RWPE1 (cell line): ENCODE measurements at regions not wholly inside any gene's neighbourhood (a gene's known extent, or its start where the extent isn't known, plus 50 kb on each side); places are given as distances from the start of the nearest gene placed in this dataset.
"Not testable (repeated sequence)": the region's sequence is repeated elsewhere in the genome, so short reads cannot be mapped to it uniquely, and the experiment has no call there.

ENCODE experiments used
- CTCF ChIA-PET: fragments of 350-600 bp; sonication (Branson Sonifier 250); formaldehyde crosslinking; extraction: SDS; loops from one replicate; lab custom pipeline; 2021; lab: Yijun Ruan, JAX
- POLR2A ChIA-PET: fragments of 400-600 bp; formaldehyde crosslinking; extraction: SDS; loops from one replicate; lab custom pipeline; 2020; ENCODE audit warnings: antibody characterized with exemption; ENCODE audit not compliant: low non-redundant PET; lab: Yijun Ruan, JAX
- DNase-seq: peaks from one replicate; pipeline ENCODE4 v3.0.0; 2012; ENCODE audit warnings: low spot score
- H3K27ac ChIP-seq: fragments of 450-650 bp; 2 replicates; pipeline ENCODE4 v1.5.1; 2017
- TF ChIP-seq, protein P1 (sequence below): fragments of 450-650 bp; conservative IDR thresholded peaks from 2 replicates; pipeline ENCODE4 v1.5.1; 2017; ENCODE audit warnings: low read depth, mild to moderate bottlenecking

DNA sequence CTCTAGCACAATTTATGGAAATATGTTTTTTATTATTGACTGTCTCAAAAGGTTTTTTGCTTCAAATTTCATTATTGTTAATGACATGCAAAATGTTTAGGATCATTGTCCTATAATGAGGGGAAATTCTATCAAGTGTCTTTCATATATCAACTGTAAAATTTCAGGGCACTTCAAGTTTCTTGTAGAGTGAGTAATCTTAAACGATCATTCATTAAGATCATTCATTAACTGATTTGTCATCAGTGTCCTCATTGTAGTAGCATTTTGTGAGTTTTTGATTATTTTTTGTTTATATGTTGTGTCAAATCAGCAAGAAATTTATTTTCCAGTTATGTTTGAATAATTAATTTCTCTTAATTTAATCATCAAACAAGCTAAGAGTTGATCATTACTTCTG, 111.8 kb upstream of the PRDX6 start:
- DNase-seq: no peak
- CTCF ChIA-PET: no interaction called here
- no peak overlapping the region for H3K27ac ChIP-seq
- TF ChIP-seq, protein P1, sequence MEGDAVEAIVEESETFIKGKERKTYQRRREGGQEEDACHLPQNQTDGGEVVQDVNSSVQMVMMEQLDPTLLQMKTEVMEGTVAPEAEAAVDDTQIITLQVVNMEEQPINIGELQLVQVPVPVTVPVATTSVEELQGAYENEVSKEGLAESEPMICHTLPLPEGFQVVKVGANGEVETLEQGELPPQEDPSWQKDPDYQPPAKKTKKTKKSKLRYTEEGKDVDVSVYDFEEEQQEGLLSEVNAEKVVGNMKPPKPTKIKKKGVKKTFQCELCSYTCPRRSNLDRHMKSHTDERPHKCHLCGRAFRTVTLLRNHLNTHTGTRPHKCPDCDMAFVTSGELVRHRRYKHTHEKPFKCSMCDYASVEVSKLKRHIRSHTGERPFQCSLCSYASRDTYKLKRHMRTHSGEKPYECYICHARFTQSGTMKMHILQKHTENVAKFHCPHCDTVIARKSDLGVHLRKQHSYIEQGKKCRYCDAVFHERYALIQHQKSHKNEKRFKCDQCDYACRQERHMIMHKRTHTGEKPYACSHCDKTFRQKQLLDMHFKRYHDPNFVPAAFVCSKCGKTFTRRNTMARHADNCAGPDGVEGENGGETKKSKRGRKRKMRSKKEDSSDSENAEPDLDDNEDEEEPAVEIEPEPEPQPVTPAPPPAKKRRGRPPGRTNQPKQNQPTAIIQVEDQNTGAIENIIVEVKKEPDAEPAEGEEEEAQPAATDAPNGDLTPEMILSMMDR: no peak
- POLR2A ChIA-PET: no interaction called here

DNA sequence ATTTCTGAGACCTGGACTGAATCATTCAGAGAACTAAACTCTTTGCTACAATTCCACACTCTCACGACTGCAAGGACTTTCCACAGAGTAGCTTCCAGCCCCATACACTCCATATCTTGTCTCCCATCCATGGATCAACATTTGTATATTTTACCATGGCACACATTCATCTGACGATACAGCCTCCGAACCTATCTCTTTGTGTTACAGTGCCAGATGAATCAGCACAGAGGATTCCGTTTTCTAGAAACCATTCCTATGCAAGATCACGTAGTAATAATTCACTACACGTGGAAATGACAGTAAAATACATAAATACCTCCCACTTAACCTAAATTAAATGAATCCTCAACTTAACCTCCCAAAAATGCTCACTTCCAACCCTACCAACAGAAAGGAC, 110.0 kb upstream of the PRDX6 start:
- DNase-seq: no peak
- H3K27ac ChIP-seq: no peak overlapping the region
- TF ChIP-seq, protein P1: no peak
- POLR2A ChIA-PET: no interaction called here
- CTCF ChIA-PET: no interaction called here

DNA sequence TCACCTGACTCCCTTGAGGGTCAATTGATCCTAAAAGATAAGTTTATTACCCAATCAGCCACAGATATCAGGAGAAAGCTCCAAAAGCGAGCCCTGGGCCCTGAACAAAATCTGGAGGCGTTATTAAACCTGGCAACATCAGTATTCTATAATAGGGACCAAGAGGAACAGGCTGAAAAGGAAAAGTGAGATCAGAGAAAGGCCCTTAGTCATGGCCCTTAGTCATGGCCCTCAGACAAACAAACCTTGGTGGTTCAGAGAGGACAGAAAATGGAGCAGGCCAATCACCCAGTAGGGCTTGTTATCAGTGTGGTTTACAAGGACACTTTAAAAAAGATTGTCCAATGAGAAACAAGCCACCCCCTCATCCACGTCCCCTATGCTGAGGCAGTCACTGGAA, 106.5 kb upstream of the PRDX6 start:
- CTCF ChIA-PET, DNase-seq, H3K27ac ChIP-seq, POLR2A ChIA-PET: not testable (repeated sequence)

DNA sequence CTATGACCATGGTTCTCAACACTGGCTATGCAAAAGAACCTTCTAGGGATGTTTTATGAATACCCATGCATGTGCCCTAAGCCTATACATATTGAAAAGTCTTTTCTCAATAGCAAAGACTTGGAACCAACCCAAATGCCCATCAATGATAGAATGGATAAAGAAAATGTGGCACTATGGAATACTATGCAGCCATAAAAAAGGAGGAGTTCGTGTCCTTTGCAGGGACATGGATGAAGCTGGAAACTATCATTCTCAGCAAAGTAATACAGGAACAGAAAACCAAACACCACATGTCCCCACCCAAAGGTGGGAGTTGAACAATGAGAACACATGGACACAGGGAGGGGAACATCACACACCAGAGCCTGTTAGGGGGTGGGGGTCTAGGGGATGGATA, 101.1 kb upstream of the PRDX6 start:
- POLR2A ChIA-PET, DNase-seq, H3K27ac ChIP-seq: not testable (repeated sequence)
- CTCF ChIA-PET: interaction anchor here (0.6 kb wide), 1 partner anchor 19 kb away, joined by 3 read pairs; no protein-coding TSS in a partner anchor

DNA sequence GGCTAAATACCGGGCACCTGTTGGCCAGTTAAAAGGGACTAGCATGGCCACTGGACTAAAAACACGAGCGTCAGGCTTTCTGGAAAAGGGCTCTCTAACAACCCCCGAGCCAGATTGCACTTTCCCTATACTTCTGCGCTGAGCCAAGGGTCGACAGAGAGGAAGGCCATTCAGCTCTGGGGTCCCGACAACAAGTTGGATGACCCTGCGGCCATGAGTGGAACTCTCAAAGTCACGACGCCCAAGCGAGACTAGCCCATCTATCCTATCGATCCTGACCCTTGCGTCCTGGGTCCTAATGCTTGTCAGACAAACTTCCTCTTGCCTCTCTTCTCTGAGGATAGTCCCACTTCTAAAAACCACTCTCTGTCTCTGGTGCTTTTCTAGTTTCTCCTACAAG, 99.9 kb upstream of the PRDX6 start:
- CTCF ChIA-PET: no interaction called here
- POLR2A ChIA-PET: no interaction called here
- no peak for DNase-seq
- no peak overlapping the region for H3K27ac ChIP-seq
- TF ChIP-seq, protein P1: no peak

DNA sequence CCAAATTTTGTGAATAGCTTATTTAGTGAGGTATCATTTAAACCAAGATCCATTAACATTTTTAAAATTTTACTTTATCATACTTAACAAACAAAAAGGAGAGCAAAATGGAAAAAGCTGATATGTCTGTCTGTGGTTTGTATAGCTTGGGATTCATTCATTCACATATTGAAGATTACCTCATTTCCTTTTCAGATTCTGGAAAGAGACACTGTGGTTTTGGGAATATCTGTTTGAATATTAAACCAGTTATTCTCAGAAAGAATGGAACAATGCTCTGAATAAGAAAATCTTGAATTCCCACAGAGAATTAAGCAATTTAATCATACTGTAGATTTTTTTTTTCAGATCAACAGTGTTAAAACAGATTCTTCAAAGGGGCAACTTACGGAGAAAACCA, 93.8 kb upstream of the PRDX6 start:
- TF ChIP-seq, protein P1: no peak
- H3K27ac ChIP-seq: no peak overlapping the region
- ChIA-PET CTCF (no interaction called here), POLR2A (no interaction called here)
- DNase-seq: no peak

DNA sequence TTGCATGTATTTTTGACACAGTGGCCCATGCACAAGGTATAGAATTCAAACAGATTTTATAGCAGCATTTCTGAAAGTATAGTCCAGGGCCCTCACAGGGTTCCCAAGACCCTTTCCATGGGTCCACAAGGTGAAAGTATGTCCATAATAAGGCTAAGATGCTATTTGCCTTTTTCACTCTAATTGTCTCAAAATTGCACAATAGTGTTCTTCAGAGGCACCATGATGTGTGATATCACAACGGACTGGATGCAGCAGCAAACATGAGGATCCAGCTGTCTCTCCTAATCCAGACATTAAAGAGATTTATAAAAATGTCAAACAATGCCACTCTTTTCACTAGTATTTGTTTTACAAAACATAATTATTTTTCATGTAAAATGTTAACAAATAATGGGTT, 88.8 kb upstream of the PRDX6 start:
- TF ChIP-seq, protein P1: no peak
- no peak overlapping the region for H3K27ac ChIP-seq
- DNase-seq: no peak
- POLR2A ChIA-PET: no interaction called here
- CTCF ChIA-PET: no interaction called here
